NK-92 treated with Interleukin-12 subunit alpha and Interleukin-12 subunit beta, amount 100 ng/mL, for 24 hours (cell line): ENCODE measurements at regions not wholly inside any gene's neighbourhood (a gene's known extent, or its start where the extent isn't known, plus 50 kb on each side); places are given as distances from the start of the nearest gene placed in this dataset.
"Not testable (repeated sequence)": the region's sequence is repeated elsewhere in the genome, so short reads cannot be mapped to it uniquely, and the experiment has no call there.

Experiments
- DNase-seq: peaks from one replicate; lab custom pipeline; 2025; lab: John Stamatoyannopoulos, UW

DNA sequence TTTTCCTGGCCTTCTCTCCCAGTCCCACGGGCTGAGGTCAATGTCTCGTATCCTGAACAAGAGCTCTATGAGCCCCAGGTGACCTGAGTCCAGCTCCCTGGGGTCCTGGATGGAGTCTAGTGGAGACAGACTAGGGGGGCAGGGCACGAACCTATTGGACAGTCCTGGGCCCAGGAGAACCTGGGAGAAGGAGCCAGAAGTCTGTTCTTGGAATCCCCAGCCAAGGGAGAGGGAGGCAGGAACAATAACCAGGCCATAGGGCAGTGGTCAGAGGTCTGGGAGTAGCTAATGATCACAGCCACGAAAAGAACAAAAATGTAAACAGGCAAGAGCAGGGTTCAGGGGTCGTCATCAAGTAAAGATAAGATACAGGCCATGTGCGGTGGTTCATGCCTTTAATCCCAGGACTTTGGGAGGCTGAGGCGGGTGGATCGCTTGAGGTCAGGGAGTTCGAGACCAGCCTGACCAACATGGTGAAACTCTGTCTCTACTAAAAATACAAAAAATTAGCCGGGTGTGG, 60.8 kb downstream of the COPRS start:
- no peak for DNase-seq

DNA sequence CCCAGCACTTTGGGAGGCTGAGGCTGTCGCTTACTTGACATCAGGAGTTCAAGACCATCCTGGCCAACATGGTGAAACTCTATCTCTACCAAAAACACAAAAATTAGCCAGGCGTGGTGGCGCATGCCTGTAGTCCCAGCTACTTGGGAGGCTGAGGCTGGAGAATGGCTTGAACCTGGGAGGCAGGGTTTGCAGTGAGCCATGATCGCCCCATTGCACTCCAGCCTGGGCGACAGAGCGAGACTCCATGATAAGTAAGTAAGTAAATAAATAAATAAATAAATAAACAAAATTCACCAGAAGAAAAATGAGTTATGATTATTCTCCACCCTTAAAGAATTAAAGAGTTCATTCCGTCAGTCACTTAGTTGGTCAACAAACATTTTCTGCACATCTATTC, 63.1 kb downstream of the COPRS start:
- not testable (repeated sequence) for DNase-seq

DNA sequence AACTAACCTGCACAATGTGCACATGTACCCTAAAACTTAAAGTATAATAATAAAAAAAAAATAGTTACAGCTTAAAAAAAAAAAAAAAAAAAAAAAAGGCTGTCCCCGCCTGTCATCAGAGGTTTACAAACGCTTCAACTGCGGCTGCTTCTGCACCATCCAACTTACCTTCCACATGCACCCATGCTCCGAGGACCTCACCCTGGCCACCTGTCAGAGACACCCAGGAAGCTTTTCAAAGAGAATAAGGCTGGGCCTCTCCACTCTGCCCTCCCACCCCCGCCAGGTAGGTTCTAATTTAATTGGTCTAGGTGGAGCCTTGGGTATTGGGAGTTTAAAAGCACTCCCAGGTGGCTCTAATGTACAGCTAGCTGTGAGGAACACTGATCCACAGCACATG, 64.9 kb downstream of the COPRS start:
- no peak for DNase-seq

DNA sequence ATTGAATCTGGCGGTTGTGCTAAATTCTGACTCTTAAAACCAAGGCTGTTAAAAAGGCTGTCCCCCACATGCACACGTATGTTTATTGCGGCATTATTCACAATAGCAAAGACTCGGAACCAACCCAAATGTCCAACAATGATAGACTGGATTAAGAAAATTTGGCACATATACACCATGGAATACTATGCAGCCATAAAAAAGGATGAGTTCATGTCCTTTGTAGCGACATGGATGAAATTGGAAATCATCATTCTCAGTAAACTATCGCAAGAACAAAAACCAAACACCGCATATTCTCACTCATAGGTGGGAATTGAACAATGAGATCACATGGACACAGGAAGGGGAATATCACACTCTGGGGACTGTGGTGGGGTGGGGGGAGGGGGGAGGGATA, 65.4 kb downstream of the COPRS start:
- not testable (repeated sequence) for DNase-seq

DNA sequence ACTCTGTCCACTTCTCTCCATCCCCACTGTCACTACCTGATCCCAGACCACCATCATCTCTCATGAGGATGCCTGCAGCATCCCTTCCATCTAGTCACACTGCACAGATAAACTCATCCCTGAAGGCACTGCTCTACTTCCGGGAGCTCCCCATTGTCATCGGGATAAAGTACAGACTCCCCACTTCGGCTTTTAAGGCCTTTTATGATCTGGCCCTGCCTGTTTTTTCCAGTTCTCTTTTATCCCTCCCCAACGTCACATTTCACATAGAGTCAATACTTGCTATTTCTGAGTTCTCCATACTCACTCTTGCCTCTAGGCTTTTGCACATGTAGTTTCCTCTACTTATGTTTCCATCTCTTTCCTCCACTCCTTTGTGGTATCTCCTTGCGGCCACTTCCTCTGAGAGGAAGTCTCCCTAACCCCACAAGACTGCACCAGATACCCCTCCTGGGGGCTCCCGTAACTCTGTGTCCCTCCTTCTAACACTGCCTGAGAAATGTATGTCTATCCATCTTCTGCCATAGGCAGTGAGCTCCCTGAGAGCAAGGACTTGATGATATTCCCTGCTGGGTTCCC, 66.9 kb downstream of the COPRS start:
- DNase-seq = no peak

DNA sequence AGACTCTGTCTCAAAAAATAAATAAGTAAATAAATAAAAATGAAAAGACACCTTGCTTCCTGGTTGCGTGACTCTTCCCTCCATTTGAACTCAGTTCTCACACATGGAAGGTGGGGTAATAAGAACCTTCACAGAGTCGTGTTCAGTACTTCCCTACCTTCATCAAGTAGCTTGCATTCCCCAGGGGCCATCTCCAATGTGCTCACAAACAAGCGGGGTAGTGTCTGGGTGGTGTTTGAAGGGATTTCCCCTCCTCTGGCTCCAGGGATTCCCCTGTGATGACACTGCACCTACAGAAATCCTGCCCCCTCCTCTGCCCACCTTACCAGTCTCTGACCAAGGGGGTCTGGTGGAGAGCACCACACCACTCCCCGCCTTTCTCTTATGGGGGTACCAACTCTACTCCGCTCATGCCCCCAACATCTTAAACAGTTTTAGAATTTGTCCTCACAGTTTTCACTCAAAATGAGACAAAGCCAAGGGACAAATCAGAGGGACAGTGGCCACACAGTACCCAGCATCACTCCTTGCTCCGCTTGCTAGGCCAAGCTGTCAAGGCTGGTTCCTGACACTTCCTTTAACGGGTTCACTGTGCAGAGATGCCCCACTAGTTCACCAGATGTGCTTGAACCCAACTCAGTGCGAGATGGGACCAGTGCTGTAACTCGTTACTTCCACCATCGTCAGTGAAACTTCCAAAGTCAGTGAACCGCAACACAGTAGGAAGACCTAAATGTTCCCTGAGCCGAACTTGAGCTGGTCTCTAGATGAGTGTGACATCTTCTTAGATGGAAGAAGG, 69.1 kb downstream of the COPRS start:
- no peak for DNase-seq

DNA sequence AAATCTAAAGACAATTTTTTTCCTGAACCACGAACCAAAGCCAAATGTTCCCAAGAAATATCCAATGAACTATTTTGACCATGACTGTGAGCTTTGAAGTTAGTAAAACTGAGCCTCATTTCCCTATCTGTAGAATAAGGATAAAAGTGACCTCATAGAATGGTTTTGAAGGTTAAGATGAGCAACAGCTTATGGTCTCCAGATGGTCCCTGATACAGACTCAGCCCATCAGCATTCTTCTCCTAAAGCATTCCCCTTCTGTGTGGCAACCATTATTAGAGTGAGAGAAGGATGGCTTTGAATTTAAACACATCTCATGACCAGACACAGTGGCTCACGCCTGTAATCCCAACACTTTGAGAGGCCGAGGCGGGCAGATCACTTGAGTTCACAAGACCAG, 70.1 kb downstream of the COPRS start:
- no peak for DNase-seq

DNA sequence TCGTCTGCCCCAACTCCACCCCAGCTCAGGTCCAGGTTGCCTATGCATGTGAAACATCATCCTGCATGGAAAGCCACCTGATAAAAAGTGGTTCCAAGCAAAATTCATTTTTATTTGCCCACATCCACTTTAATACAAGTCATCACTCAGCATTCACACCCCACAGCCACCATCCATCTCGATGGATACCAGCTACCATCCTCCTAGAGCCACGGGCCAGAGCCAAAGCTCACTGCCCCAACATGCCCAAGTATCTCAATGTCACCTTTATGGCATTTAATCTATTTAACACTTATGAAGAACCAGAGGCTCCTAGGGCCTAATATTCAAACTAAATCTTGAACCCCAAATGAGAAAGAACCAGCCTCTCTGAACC, 70.5 kb downstream of the COPRS start:
- no peak for DNase-seq

DNA sequence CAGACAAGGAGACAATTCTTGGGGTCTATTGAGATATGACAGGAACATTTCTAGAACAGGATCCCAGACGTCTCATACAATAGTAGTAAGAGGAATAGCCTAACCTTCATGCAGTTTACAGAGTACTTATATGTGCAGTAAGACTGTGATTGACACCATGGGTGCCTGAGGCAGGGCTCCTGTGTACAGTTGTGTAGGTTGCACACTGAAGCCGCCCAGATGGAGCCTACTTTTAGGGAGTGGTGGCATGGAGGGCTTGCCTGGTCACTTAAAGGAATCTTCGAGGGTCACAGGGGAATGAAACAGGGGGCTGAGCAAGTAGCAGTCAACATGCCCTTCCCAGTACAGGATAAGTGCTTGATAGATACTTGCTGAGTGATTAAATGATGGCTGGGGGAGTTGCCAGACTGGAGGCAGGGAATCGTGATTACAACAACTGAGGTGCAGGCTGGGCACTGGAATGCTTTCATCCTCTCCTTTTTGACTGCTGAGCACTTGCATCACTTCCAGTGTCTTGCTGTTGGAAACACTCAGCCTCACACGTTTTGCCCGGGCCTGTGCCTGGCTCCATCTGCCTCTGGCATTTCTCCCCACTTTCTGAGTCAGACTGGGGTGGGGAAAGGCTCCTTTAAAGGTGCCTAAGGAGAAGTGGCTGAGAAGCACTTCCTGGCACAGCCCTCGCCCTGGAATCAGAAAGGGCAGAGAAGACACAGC, 71.0 kb downstream of the COPRS start:
- no peak for DNase-seq

DNA sequence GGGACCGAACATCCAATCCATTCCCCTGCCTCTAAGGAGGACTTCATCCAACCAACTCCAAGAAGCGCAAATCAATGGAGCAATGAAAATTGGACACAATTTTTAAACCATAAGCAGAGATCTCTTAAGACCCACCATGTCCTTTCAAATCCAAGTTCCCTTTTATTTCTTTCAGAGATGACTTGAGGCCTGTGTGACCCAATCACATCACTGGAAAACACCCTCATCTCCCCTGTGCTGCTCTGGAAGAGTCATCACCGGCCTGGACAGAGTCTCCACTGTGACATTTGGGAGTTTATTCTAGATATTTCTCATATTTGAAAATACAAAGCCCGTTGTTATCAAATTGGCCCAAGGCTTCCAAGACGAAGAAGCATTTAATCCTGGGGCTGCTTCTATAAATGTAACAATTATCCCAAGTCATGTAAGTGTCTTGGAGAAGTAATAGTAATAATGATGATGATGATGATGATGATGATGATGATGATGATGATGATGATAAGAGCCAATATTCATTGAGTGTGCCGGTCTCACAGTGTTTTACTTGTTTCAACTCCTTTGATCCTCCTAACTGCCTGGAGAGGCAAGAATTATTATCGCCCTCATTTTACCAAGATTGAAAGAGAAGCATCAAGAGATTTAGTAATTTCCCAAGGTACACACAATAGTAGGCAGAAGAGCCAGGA, 72.1 kb downstream of the COPRS start:
- DNase-seq = no peak

DNA sequence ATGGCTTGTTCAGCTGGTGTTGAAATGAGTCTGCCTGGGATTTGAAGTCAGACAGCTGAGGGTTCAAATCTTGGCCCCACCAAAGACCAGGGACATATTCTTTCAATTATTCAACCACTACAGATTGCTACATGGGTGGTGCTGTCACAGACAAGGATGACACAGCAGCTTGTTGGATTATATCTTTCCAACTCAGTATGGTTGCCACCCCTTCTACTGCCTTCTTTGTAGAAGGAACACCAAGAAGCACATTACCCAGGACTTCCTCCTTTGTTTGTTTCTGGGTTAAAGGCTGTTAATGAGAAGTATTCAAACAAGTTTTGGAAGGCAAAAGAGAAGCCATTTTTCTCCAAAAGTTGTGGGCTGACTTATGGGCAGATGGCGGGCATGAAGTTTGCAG, 78.6 kb downstream of the COPRS start:
- DNase-seq = no peak

DNA sequence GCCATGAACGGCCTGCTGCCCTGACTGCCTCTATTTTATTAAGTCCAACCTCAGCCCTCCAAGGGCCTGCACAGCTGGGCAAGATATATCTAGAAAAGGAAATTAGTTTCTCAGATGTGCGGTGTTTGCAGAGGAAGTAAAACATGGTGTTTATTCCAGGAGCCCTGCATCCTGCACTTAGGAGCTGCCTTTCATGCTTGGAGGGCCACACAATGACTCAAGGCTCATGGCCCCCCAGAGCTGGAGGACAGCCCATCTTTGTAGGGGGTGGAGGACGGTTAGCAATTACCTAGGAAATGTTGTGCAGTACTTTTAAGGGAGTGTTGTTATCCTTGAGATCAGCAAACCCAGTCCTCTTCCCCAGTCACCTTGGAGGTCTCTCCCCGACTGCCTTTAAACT, 80.5 kb downstream of the COPRS start:
- DNase-seq = no peak

DNA sequence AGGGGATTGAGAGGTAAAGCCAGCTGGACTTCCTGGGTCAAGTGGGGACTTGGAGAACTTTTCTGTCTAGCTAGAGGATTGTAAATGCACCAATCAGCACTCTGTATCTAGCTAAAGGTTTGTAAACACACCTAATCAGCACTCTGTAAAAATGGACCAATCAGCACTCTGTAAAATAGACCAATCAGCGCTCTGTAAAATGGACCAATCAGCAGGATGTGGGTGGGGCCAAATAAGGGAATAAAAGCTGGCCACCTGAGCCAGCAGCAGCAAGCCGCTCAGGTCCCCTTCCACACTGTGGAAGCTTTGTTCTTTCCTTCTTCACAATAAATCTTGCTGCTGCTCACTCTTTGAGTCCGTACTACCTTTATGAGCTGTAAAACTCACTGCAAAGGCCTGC, 87.7 kb downstream of the COPRS start:
- not testable (repeated sequence) for DNase-seq

DNA sequence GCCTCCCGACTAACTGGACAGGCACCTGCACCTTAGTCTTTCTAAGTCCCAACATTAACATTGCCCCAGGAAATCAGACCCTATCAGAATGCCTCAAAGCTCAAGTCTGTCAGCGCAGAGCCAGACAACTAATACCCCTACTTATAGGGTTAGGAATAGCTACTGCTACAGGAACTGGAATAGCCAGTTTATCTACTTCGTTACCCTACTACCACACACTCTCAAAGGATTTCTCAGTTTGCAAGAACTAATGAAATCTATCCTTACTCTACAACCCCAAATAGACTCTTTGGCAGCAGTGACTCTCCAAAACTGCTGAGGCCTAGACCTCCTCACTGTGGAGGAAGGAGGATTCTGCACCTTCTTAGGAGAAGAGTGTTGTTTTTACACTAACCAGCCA, 88.5 kb downstream of the COPRS start:
- DNase-seq = not testable (repeated sequence)

DNA sequence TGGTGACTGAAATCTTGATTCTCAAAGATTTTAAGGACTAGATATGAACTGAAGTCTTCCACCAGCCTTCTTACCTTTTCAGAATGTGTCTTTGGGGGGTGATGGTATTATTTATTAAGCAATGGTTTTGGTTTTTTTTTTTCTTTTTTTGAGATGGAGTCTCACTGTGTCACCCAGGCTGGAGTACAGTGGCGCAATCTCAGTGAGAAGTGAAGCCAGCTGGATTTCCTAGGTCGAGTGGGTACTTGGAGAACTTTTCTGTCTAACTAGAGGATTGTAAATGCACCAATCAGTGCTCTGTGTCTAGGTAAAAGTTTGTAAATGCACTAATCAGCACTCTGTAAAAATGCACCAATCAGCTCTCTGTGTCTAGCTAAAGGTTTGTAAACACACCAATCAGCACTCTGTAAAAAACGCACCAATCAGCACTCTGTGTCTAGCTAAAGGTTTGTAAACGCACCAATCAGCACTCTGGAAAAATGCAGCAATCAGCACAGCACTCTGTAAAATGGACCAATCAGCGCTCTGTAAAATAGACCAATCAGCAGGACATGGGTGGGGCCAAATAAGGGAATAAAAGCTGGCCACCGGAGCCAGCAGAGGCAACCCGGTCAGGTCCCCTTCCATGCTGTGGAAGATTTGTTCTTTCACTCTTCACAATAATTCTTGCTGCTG, 97.1 kb downstream of the COPRS start:
- DNase-seq = not testable (repeated sequence)

DNA sequence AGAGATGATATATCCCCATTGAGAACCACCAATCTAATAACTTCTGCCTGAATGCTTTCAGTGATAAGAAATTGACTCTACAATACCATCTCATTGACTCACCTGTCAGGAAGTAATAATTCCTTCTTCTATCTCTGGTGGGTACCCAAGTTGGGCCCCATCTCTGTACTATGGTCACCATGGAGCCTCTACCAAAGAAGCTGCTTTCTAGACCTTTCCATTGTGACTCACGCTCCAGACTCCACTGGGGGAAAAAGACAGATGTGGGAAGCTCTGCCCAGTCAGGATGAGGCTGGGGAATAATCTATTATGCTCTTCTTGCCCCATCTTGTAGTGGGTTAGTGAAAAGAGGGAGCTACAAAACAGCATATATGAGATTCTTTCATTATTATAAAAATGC, 100.4 kb downstream of the COPRS start:
- no peak for DNase-seq

DNA sequence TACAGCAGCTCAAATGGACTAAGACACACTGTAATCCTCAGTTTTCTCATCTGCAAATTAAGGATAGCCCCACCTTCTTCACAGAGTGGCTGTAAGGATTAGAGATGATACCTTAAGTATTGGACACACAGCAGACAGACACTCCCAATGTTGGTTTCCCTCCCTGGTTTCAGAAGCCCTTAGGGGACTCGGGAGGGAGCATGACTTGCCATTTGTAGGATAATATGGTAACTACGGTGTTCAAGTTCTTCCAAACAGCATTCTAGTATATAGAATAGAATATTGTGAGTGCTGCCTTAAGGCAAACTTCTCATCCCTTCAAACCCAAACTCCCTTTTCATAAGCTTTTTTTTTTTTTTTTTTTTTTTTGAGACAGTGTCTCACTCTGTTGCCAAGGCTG, 101.9 kb downstream of the COPRS start:
- DNase-seq = no peak

DNA sequence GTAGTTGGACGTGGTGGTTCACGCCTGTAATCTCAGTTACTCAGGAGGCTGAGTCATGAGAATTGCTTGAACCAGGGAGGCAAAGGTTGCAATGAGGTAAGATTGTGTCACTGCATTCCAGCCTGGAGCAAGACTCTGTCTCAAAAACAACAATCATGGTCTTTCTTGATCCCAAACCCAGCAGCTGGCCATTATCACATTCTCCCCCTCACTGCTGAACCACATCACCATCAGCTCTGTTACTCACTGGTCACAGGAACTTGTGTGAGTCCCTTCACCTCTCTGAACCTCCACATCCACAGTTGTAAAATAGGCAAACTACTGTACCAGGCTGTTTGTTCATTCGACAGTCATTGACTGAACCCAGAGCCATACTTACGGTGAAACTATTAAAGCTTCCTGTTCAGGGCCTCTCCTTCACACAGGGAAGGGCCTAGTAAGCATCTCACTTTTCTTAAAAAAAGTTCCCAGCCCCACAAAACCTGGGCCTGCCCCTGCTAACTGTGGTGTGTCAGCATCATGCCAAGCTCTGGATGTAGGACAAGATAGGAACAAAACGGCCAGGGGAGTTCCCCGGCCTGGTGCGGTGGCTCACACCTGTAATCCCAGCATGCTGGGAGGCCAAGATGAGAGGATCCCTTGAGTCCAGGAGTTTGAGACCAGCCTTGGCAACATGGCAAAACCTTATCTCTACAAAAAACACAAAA, 104.7 kb downstream of the COPRS start:
- no peak for DNase-seq

DNA sequence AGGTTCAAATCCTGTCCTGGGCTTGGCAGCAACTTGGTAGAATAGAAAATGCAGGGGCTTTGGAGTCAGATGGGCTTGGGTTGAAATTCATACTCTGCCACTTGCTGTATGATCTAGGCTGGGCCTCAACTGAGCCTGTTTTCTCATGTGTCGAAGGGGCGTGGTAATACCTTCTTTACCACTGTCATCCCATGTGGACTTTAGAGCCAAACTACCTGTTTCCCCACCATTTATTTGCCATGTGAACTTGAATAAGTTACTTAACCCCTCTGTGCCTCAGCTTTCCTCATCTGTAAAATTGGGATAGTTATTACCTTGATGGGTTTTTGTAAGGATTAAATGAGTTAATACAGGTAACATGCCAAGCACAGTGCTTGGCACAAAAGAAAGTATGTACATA, 106.0 kb downstream of the COPRS start:
- no peak for DNase-seq

DNA sequence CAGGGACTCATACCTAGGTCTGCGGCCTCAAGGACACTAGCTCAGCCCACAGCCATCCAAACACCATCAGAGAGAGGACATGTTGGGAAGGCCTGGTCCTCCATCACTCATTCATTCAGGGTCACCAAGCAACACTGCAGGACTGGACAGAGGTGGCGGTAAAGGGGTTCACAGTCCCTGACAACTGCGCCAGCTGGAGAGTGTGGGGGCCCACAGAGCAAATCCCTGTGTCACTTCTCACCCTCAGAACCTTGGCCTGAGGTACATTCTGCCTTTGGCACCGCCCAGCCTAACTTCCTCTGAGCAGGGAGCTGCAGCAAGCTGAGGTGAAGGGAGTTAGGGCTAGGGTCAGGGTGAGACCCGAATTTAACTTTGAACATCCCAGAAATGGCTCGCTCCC, 106.5 kb downstream of the COPRS start:
- DNase-seq = no peak

DNA sequence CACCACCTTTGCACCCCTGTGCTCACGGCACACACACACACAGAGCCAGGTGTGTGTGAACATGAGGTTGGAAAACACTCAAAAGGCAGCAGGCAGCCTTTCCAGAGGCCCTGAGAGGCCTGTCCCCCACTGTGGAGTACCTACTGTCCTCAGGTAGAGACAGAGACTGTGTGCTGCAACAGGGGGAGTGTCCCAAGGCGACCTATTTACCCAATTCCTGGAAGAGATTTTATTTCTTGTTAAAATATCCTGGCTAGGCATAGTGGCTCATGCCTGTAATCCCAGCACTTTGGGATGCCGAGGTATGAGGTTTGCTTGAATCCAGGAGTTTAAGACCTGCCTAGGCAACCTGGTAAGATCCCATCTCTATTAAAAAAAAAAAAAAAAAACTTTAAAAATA, 108.5 kb downstream of the COPRS start:
- DNase-seq = no peak
